WTC11 (cell line): ENCODE measurements at regions not wholly inside any gene's neighbourhood (a gene's known extent, or its start where the extent isn't known, plus 50 kb on each side); places are given as distances from the start of the nearest gene placed in this dataset.

ENCODE experiments used
- ATF1 ChIP-seq: sonication (generic); formaldehyde crosslinking; IDR thresholded peaks from 2 replicates; pipeline ENCODE4 v1.8.1; 2023; ENCODE audit warnings: mild to moderate bottlenecking, moderate library complexity, missing genetic modification reagents
- CREM ChIP-seq: sonication (generic); formaldehyde crosslinking; IDR thresholded peaks from 2 replicates; pipeline ENCODE4 v1.8.1; 2022; ENCODE audit warnings: mild to moderate bottlenecking, missing genetic modification reagents, moderate library complexity
- ELF4 ChIP-seq: sonication (generic); formaldehyde crosslinking; IDR thresholded peaks from 2 replicates; pipeline ENCODE4 v1.8.1; 2022; ENCODE audit warnings: low read depth, mild to moderate bottlenecking, moderate library complexity, missing genetic modification reagents
- ETV6 ChIP-seq: sonication (generic); formaldehyde crosslinking; IDR thresholded peaks from 2 replicates; pipeline ENCODE4 v1.8.1; 2022; ENCODE audit warnings: mild to moderate bottlenecking, missing genetic modification reagents
- FOXP4 ChIP-seq: sonication (generic); formaldehyde crosslinking; IDR thresholded peaks from 2 replicates; pipeline ENCODE4 v1.8.0; 2022; ENCODE audit warnings: mild to moderate bottlenecking, missing genetic modification reagents
- GTF2I ChIP-seq: fragments of 250-450 bp; sonication (Bioruptor Pico); conservative IDR thresholded peaks from 2 replicates; pipeline ENCODE4 v1.4.0; 2021; ENCODE audit warnings: mild to moderate bottlenecking
- IRF1 ChIP-seq: sonication (generic); formaldehyde crosslinking; IDR thresholded peaks from 2 replicates; pipeline ENCODE4 v1.8.0; 2023; ENCODE audit warnings: missing genetic modification reagents
- JUN ChIP-seq: sonication (generic); formaldehyde crosslinking; IDR thresholded peaks from 2 replicates; pipeline ENCODE4 v1.8.0; 2023; ENCODE audit warnings: mild to moderate bottlenecking, missing genetic modification reagents
- MAX ChIP-seq: sonication (generic); formaldehyde crosslinking; IDR thresholded peaks from 2 replicates; pipeline ENCODE4 v1.8.0; 2022; ENCODE audit warnings: mild to moderate bottlenecking, missing genetic modification reagents
- NFATC4 ChIP-seq: fragments of 250-450 bp; sonication (Bioruptor Pico); IDR thresholded peaks from 2 replicates; pipeline ENCODE4 v1.9.0; 2021; ENCODE audit warnings: mild to moderate bottlenecking
- NR1H2 ChIP-seq: sonication (generic); formaldehyde crosslinking; IDR thresholded peaks from 2 replicates; pipeline ENCODE4 v1.9.0; 2021; ENCODE audit warnings: mild to moderate bottlenecking, moderate library complexity, missing genetic modification reagents
- OVOL2 ChIP-seq: fragments of 250-450 bp; sonication (Bioruptor Pico); IDR thresholded peaks from 2 replicates; pipeline ENCODE4 v1.9.0; 2021; ENCODE audit warnings: mild to moderate bottlenecking, borderline replicate concordance
- SOX15 ChIP-seq: fragments of 250-450 bp; sonication (Bioruptor Pico); IDR thresholded peaks from 2 replicates; pipeline ENCODE4 v1.9.0; 2021; ENCODE audit warnings: mild to moderate bottlenecking
- ZBTB21 ChIP-seq: sonication (generic); formaldehyde crosslinking; IDR thresholded peaks from 2 replicates; pipeline ENCODE4 v1.8.1; 2023; ENCODE audit warnings: mild to moderate bottlenecking, missing genetic modification reagents, borderline replicate concordance
- ZNF532 ChIP-seq: fragments of 250-450 bp; sonication (Bioruptor Pico); IDR thresholded peaks from 2 replicates; pipeline ENCODE4 v1.9.0; 2021; ENCODE audit warnings: mild to moderate bottlenecking, borderline replicate concordance
- TF ChIP-seq, protein P1 (sequence below): sonication (generic); formaldehyde crosslinking; IDR thresholded peaks from 2 replicates; pipeline ENCODE4 v1.8.0; 2023; ENCODE audit warnings: mild to moderate bottlenecking, missing genetic modification reagents
- TF ChIP-seq, protein P2 (sequence below): sonication (generic); formaldehyde crosslinking; IDR thresholded peaks from 2 replicates; pipeline ENCODE4 v1.8.1; 2023; ENCODE audit warnings: mild to moderate bottlenecking, missing genetic modification reagents
- TF ChIP-seq, protein P3 (sequence below): fragments of 250-450 bp; sonication (Bioruptor Pico); IDR thresholded peaks from 2 replicates; pipeline ENCODE4 v1.9.0; 2021; ENCODE audit warnings: mild to moderate bottlenecking
- TF ChIP-seq, protein P4 (sequence below): fragments of 250-450 bp; sonication (Bioruptor Pico); conservative IDR thresholded peaks from 2 replicates; pipeline ENCODE4 v1.9.0; 2021; ENCODE audit warnings: mild to moderate bottlenecking
- TF ChIP-seq, protein P5 (sequence below): sonication (generic); formaldehyde crosslinking; conservative IDR thresholded peaks from 2 replicates; pipeline ENCODE4 v1.8.1; 2023; ENCODE audit warnings: mild to moderate bottlenecking, low read depth, missing genetic modification reagents, moderate library complexity
- TF ChIP-seq, protein P6 (sequence below): fragments of 250-450 bp; sonication (Bioruptor Pico); IDR thresholded peaks from 2 replicates; pipeline ENCODE4 v1.8.0; 2021; ENCODE audit warnings: mild to moderate bottlenecking

DNA sequence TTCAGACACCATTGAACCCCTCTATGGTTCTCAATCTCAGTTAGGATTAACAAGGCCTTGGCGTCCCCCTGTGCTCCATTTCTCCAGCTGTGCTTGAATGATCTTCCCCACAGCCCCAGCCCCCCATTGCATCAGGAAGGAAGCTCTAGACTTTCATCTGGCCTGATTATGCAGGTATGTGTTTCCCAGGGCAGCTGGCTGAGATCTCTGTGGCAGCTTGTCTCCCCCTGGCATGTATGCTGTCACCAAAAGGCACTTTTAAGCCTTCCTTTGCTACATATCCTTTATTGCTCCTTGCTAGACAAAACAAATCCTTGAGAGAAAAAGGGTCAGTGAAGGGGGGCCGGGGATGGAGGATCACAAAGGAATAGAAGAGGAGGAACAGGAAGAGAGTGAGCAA, 1056.0 kb upstream of the SLIT2 start (continued):
- TF ChIP-seq, protein P1, sequence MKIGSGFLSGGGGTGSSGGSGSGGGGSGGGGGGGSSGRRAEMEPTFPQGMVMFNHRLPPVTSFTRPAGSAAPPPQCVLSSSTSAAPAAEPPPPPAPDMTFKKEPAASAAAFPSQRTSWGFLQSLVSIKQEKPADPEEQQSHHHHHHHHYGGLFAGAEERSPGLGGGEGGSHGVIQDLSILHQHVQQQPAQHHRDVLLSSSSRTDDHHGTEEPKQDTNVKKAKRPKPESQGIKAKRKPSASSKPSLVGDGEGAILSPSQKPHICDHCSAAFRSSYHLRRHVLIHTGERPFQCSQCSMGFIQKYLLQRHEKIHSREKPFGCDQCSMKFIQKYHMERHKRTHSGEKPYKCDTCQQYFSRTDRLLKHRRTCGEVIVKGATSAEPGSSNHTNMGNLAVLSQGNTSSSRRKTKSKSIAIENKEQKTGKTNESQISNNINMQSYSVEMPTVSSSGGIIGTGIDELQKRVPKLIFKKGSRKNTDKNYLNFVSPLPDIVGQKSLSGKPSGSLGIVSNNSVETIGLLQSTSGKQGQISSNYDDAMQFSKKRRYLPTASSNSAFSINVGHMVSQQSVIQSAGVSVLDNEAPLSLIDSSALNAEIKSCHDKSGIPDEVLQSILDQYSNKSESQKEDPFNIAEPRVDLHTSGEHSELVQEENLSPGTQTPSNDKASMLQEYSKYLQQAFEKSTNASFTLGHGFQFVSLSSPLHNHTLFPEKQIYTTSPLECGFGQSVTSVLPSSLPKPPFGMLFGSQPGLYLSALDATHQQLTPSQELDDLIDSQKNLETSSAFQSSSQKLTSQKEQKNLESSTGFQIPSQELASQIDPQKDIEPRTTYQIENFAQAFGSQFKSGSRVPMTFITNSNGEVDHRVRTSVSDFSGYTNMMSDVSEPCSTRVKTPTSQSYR (CRISPR knock-in tag) = peak; percentile 93
- TF ChIP-seq SOX15 (CRISPR knock-in tag) = no peak
- TF ChIP-seq, protein P2, sequence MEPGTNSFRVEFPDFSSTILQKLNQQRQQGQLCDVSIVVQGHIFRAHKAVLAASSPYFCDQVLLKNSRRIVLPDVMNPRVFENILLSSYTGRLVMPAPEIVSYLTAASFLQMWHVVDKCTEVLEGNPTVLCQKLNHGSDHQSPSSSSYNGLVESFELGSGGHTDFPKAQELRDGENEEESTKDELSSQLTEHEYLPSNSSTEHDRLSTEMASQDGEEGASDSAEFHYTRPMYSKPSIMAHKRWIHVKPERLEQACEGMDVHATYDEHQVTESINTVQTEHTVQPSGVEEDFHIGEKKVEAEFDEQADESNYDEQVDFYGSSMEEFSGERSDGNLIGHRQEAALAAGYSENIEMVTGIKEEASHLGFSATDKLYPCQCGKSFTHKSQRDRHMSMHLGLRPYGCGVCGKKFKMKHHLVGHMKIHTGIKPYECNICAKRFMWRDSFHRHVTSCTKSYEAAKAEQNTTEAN = peak; percentile 82
- no peak for TF ChIP-seq OVOL2 (CRISPR knock-in tag)
- TF ChIP-seq ELF4 (CRISPR knock-in tag) = no peak
- TF ChIP-seq ZNF532 (CRISPR knock-in tag) = no peak
- 0 out of 2 replicates have a peak, but pooled peaks have one; percentile 26 for TF ChIP-seq JUN (CRISPR knock-in tag)
- TF ChIP-seq NFATC4 (CRISPR knock-in tag) = no peak
- TF ChIP-seq, protein P3, sequence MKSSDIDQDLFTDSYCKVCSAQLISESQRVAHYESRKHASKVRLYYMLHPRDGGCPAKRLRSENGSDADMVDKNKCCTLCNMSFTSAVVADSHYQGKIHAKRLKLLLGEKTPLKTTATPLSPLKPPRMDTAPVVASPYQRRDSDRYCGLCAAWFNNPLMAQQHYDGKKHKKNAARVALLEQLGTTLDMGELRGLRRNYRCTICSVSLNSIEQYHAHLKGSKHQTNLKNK (CRISPR knock-in tag) = no peak
- no peak for TF ChIP-seq GTF2I (CRISPR knock-in tag)
- TF ChIP-seq, protein P4, sequence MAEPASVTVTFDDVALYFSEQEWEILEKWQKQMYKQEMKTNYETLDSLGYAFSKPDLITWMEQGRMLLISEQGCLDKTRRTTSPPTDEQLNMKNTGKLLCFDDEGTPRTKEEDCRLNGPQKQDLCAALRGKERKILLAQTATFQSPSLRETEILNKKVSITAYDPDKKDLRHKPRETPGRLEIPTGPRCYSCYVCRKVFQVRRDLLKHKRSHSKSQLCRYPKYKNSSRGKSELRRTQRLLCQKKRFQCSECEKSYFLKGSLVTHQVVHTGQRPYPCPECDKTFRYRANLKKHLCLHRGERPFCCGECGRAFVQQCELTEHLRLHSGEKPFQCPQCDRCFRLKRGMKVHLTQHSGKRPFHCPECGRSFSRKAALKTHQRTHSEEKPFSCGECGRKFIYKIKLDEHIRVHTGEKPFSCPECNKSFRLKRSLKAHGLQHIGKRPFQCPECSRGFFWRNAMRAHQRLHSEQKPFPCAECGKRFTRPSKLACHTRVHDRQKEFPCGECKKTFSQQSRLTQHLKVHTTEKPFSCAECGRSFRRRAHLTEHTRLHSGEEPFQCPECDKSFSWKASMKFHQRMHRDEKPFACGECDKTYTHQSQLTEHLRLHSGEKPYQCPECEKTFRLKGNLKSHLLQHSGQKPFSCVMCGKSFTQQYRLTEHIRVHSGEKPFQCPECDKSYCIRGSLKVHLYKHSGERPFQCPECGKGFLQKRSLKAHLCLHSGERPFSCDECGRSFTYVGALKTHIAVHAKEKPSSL (CRISPR knock-in tag) = no peak
- TF ChIP-seq, protein P5, sequence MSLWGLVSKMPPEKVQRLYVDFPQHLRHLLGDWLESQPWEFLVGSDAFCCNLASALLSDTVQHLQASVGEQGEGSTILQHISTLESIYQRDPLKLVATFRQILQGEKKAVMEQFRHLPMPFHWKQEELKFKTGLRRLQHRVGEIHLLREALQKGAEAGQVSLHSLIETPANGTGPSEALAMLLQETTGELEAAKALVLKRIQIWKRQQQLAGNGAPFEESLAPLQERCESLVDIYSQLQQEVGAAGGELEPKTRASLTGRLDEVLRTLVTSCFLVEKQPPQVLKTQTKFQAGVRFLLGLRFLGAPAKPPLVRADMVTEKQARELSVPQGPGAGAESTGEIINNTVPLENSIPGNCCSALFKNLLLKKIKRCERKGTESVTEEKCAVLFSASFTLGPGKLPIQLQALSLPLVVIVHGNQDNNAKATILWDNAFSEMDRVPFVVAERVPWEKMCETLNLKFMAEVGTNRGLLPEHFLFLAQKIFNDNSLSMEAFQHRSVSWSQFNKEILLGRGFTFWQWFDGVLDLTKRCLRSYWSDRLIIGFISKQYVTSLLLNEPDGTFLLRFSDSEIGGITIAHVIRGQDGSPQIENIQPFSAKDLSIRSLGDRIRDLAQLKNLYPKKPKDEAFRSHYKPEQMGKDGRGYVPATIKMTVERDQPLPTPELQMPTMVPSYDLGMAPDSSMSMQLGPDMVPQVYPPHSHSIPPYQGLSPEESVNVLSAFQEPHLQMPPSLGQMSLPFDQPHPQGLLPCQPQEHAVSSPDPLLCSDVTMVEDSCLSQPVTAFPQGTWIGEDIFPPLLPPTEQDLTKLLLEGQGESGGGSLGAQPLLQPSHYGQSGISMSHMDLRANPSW (CRISPR knock-in tag) = no peak
- TF ChIP-seq FOXP4 = peak; percentile 83; the same call in 1 of the 2 replicates
- TF ChIP-seq MAX = peak; percentile 20; the same call in 1 of the 2 replicates
- no peak for TF ChIP-seq NR1H2 (CRISPR knock-in tag)
- TF ChIP-seq ATF1 (CRISPR knock-in tag) = no peak
- peak; percentile 95; the same call in 1 of the 2 replicates for TF ChIP-seq ETV6 (CRISPR knock-in tag)
- TF ChIP-seq, protein P6, sequence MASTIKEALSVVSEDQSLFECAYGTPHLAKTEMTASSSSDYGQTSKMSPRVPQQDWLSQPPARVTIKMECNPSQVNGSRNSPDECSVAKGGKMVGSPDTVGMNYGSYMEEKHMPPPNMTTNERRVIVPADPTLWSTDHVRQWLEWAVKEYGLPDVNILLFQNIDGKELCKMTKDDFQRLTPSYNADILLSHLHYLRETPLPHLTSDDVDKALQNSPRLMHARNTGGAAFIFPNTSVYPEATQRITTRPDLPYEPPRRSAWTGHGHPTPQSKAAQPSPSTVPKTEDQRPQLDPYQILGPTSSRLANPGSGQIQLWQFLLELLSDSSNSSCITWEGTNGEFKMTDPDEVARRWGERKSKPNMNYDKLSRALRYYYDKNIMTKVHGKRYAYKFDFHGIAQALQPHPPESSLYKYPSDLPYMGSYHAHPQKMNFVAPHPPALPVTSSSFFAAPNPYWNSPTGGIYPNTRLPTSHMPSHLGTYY = no peak
- TF ChIP-seq IRF1 (CRISPR knock-in tag) = no peak
- no peak for TF ChIP-seq CREM (CRISPR knock-in tag)
- no peak for TF ChIP-seq ZBTB21
